NCI-H1930 (cell line): ENCODE measurements at regions not wholly inside any gene's neighbourhood (a gene's known extent, or its start where the extent isn't known, plus 50 kb on each side); places are given as distances from the start of the nearest gene placed in this dataset.
"Not testable (repeated sequence)": the region's sequence is repeated elsewhere in the genome, so short reads cannot be mapped to it uniquely, and the experiment has no call there.

ENCODE experiments used
- DNase-seq, 2 experiments: peaks; one replicate each; lab custom pipeline; 2025; lab: John Stamatoyannopoulos, UW

DNA sequence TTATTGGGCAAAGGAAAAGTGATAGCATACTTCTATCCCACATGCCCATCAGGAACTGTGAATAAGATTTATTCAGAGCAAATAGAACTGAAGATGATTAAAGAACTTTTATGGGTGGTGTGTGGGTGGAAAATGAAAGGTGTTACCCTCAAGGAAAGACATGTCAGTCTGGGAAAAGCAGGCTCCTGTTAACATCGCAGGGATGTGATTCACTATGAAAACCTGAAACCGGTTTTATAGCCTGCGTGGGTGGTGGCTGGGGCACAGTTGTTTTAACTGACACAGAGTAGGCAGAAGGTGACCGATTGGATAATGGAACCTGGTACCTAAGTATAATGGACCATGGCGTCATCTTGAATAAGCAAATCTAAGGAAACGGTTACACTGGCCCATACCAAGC lies 61.3 kb upstream of the CASK start:
- no peak for DNase-seq

DNA sequence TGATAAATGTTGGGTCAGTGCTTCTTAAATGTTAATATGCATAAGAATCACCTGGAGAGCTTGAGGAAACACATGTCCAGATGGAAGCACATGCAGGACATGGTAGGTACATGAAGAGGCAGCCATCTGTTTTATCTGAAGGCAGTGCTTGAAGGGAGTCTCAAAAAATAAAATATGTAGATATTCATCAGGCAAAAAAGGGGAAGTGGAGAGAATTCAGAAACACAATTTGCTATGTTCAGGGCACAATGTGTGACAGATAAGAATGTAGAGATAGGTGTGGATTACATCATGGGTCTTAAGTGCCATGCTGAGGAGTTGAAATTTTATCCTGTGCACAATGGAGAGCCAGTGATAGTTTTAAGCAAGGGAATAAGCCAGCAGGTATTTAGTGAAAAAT lies 59.6 kb upstream of the CASK start:
- no peak for DNase-seq

DNA sequence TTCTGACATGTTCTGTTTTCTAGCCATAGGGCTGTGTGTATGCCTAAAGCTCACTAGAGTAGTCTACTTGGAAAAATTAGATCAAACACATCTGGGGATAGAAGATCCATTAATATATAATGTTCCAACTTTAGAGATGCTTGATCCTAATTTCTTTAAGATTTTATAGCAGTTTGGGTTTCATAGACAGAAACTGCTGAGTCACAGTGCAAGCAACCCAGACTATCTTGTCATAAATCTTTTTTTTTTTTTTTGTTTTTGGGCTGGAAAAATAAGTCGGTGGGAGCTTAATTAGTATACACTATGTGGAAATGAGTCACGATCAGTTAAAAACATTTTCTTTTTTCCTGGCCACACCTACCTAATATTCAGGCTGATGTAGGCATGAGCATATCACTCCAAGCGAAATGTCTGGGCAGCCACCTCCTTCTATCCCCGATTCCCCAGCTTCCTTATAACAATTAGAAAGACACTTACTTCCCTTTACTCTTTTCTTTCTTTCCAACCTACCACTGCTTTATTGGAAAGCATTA lies 58.2 kb upstream of the CASK start:
- DNase-seq, result no peak

DNA sequence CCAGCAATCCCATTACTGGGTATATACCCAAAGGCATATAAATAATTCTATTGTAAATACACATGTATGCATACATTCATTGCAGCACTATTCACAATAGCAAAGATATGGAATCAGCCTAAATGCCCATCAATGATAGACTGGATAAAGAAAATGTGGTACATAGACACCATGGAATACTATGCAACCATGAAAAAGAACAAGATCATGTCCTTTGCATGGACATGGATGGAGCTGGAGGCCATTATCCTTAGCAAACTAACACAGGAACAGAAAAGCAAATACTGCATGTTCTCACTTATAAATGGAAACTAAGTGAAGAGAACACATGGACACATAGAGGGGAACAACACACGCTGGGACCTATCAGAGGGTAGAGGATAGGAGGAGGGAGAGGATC lies 51.3 kb upstream of the CASK start:
- not testable (repeated sequence) for DNase-seq

DNA sequence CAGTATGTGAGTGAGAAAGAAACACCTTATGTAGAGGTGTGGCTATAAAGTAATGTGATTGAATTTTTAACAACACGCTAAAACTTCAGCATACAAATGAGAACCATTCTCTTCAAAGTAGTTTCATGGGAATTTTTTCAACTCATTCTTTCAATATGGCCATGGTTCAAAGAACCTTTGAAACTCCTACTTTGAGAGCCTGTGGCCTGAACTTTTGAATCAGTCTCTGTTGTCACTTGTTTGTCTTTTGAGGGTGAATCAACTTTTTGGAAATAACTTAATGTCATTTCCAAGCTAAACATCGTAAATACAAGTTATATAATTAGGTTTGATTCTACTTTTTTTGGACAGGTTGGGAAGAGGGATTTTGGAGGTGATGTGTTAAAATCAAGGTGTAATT lies 49.9 kb upstream of the CASK start:
- DNase-seq, result no peak
